Cardiac septum (tissue), 1 donor: ENCODE measurements at regions not wholly inside any gene's neighbourhood (a gene's known extent, or its start where the extent isn't known, plus 50 kb on each side); places are given as distances from the start of the nearest gene placed in this dataset.

Source experiments
- DNase-seq: peaks from one replicate; pipeline ENCODE4 v3.0.0-alpha.2; 2020; ENCODE audit warnings: low spot score
- intact Hi-C: fragments of 100-400 bp; cut with DNase I; formaldehyde crosslinking; loops from one replicate; pipeline ENCODE4 v1.14.0; 2022
- donor health status: DM: no; HTN: no; CAD: no.

GRCh38 chr15:38670128-38671005, 105.8 kb upstream of the RASGRP1 start:
- intact Hi-C loops, result no loop called here
- no peak for DNase-seq

GRCh38 chr15:38671006-38671387, 106.4 kb upstream of the RASGRP1 start:
- DNase-seq, result no peak
- intact Hi-C loops, result no loop called here

GRCh38 chr15:38671675-38672254, 107.2 kb upstream of the RASGRP1 start:
- DNase-seq, result no peak
- intact Hi-C loops, result no loop called here

GRCh38 chr15:38672273-38672672, 107.7 kb upstream of the RASGRP1 start:
- intact Hi-C loops, result no loop called here
- DNase-seq, result no peak

- intact Hi-C loops, result no loop called here
- DNase-seq, result no peak
Observed at GRCh38 chr15:38672814-38673670, 108.4 kb upstream of the RASGRP1 start.

- no peak for DNase-seq
- intact Hi-C loops, result no loop called here
Observed at GRCh38 chr15:38674448-38674847, 109.8 kb upstream of the RASGRP1 start.

GRCh38 chr15:38678281-38678680, 113.7 kb upstream of the RASGRP1 start:
- DNase-seq, result no peak
- intact Hi-C loops, result no loop called here

- no peak for DNase-seq
- intact Hi-C loops, result loop anchor here (5.0 kb wide), 1 partner anchor 208 kb away; no protein-coding TSS in a partner anchor
Observed at GRCh38 chr15:38680775-38681174, 116.2 kb upstream of the RASGRP1 start.

- DNase-seq, result no peak
- intact Hi-C loops, result loop anchor here (5.0 kb wide), 1 partner anchor 210 kb away; no protein-coding TSS in a partner anchor
Observed at GRCh38 chr15:38682363-38682762, 117.7 kb upstream of the RASGRP1 start.

GRCh38 chr15:38682861-38683260, 118.2 kb upstream of the RASGRP1 start:
- intact Hi-C loops, result loop anchor here (5.0 kb wide), 1 partner anchor 211 kb away; no protein-coding TSS in a partner anchor
- DNase-seq, result no peak

GRCh38 chr15:38683382-38684242, 119.0 kb upstream of the RASGRP1 start:
- intact Hi-C loops, result loop anchor here (5.0 kb wide), 1 partner anchor 211 kb away; no protein-coding TSS in a partner anchor
- no peak for DNase-seq

- intact Hi-C loops, result loop anchor here (5.0 kb wide), 1 partner anchor 212 kb away; no protein-coding TSS in a partner anchor
- DNase-seq, result no peak
Observed at GRCh38 chr15:38684440-38685010, 119.9 kb upstream of the RASGRP1 start.

GRCh38 chr15:38685686-38686339, 121.2 kb upstream of the RASGRP1 start:
- intact Hi-C loops, result no loop called here
- no peak for DNase-seq

- intact Hi-C loops, result no loop called here
- DNase-seq, result no peak
Observed at GRCh38 chr15:38687340-38687739, 122.7 kb upstream of the RASGRP1 start.

- no peak for DNase-seq
- intact Hi-C loops, result no loop called here
Observed at GRCh38 chr15:38687775-38688495, 123.3 kb upstream of the RASGRP1 start.

- DNase-seq, result no peak
- intact Hi-C loops, result no loop called here
Observed at GRCh38 chr15:38688761-38689160, 124.1 kb upstream of the RASGRP1 start.

GRCh38 chr15:38689522-38689921, 124.9 kb upstream of the RASGRP1 start:
- intact Hi-C loops, result no loop called here
- DNase-seq, result no peak

GRCh38 chr15:38690216-38690615, 125.6 kb upstream of the RASGRP1 start:
- no peak for DNase-seq

More at GRCh38 chr15:38690216-38690615, 125.6 kb upstream of the RASGRP1 start:
- intact Hi-C loops, result no loop called here
